MM.1S (cell line): ENCODE measurements at regions not wholly inside any gene's neighbourhood (a gene's known extent, or its start where the extent isn't known, plus 50 kb on each side); places are given as distances from the start of the nearest gene placed in this dataset.

Experiments used
- DNase-seq: peaks from one replicate; pipeline ENCODE4 v3.0.0-alpha.2; 2015
- H2AFZ ChIP-seq: fragments of 300-600 bp; sonication (generic); 2 replicates; pipeline ENCODE4 v1.6.0; 2016; ENCODE audit warnings: antibody characterized with exemption, low read length
- H3F3A ChIP-seq: fragments of 300-600 bp; sonication (generic); 2 replicates; pipeline ENCODE4 v1.6.1; 2016; ENCODE audit warnings: mild to moderate bottlenecking, antibody characterized with exemption, low read length, moderate library complexity, mixed read lengths; ENCODE audit not compliant: insufficient read depth
- H3K27ac ChIP-seq: fragments of 300-600 bp; sonication (generic); 2 replicates; pipeline ENCODE4 v1.5.1; 2016; ENCODE audit warnings: mild to moderate bottlenecking, low read length
- H3K27me3 ChIP-seq: fragments of 300-600 bp; sonication (generic); replicated peaks from 2 replicates; pipeline ENCODE4 v1.6.0; 2016; ENCODE audit warnings: low read length; ENCODE audit not compliant: insufficient read depth
- H3K36me3 ChIP-seq: fragments of 300-600 bp; sonication (generic); replicated peaks from 2 replicates; pipeline ENCODE4 v1.6.1; 2016; ENCODE audit warnings: mild to moderate bottlenecking, low read length, mixed read lengths; ENCODE audit not compliant: insufficient read depth
- H3K4me1 ChIP-seq: fragments of 300-600 bp; sonication (generic); 2 replicates; pipeline ENCODE4 v1.6.1; 2016; ENCODE audit warnings: low read length, mixed read lengths
- H3K4me2 ChIP-seq: fragments of 300-600 bp; sonication (generic); 2 replicates; pipeline ENCODE4 v1.6.0; 2016; ENCODE audit warnings: low read depth, low read length
- H3K4me3 ChIP-seq: fragments of 300-600 bp; sonication (generic); 2 replicates; pipeline ENCODE4 v1.5.1; 2016; ENCODE audit warnings: low read length, mixed read lengths
- H3K79me2 ChIP-seq: fragments of 300-600 bp; sonication (generic); 2 replicates; pipeline ENCODE4 v1.6.1; 2016; ENCODE audit warnings: mixed run types, low read length, mixed read lengths
- H3K9ac ChIP-seq: fragments of 300-600 bp; sonication (generic); 2 replicates; pipeline ENCODE4 v1.6.1; 2016; ENCODE audit warnings: low read length, mixed read lengths
- H3K9me2 ChIP-seq: fragments of 300-600 bp; sonication (generic); replicated peaks from 2 replicates; pipeline ENCODE4 v1.6.1; 2016; ENCODE audit warnings: mild to moderate bottlenecking, low read length, mixed read lengths; ENCODE audit not compliant: insufficient read depth
- H3K9me3 ChIP-seq: fragments of 300-600 bp; sonication (generic); replicated peaks from 2 replicates; pipeline ENCODE4 v1.6.1; 2016; ENCODE audit warnings: mild to moderate bottlenecking, low read length, mixed read lengths; ENCODE audit not compliant: insufficient read depth
- H4K20me1 ChIP-seq: fragments of 300-600 bp; sonication (generic); 2 replicates; pipeline ENCODE4 v1.6.1; 2016; ENCODE audit warnings: mild to moderate bottlenecking, low read length, moderate library complexity, mixed read lengths; ENCODE audit not compliant: insufficient read depth
- CTCF ChIP-seq: fragments of 300-600 bp; sonication (generic); IDR thresholded peaks from 2 replicates; pipeline ENCODE4 v1.5.1; 2016; ENCODE audit warnings: antibody characterized with exemption, low read length, mixed read lengths
- EZH2 ChIP-seq: fragments of 300-600 bp; sonication (generic); optimal IDR thresholded peaks from 2 replicates; pipeline ENCODE3; 2017; ENCODE audit warnings: low read depth, mild to moderate bottlenecking, antibody characterized with exemption, low read length, mixed read lengths
- EZH2phosphoT487 ChIP-seq: fragments of 300-600 bp; sonication (generic); IDR thresholded peaks from 2 replicates; pipeline ENCODE4 v1.6.1; 2018; ENCODE audit warnings: antibody characterized with exemption, low read length

GRCh38 chr5:44511596-44511995 is 122.4 kb upstream of the FGF10 start:
- no peaks in the 10 kb centered on the region for H4K20me1 ChIP-seq
- H3K9ac ChIP-seq: no peak overlapping the region
- no peaks in the 10 kb centered on the region for H3K9me3 ChIP-seq
- H3K36me3 ChIP-seq: no peaks in the 10 kb centered on the region
- no peak overlapping the region for H3K27ac ChIP-seq
- H3K79me2 ChIP-seq: no peaks in the 10 kb centered on the region
- H3K27me3 ChIP-seq: no peaks in the 10 kb centered on the region
- DNase-seq: no peak
- H3K4me1 ChIP-seq: no peaks in the 10 kb centered on the region
- TF ChIP-seq EZH2phosphoT487 (no peak), EZH2 (no peak), CTCF (no peak)
- H3K4me3 ChIP-seq: no peak overlapping the region
- no peaks in the 10 kb centered on the region for H3F3A ChIP-seq
- no peak overlapping the region for H2AFZ ChIP-seq
- H3K4me2 ChIP-seq: no peak overlapping the region
- H3K9me2 ChIP-seq: no peaks in the 10 kb centered on the region

DNA sequence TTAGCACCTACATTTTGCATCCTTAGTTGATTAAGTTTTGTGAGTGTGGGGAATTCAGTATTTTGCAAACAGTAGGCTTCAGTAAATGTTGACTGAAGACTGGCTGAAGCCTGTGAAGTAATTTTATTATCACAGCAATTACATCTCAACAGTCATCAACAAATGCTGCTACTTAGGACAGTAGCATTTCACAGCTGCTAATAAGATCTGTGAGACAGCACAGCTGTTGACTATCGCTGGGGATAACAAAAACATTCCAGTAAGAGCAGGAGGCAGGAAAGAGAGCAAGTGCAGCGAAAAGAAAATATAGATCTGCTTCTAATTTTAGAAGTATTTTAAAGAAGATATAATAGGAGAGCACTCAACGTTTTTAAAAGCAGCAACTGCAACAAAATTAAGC is 117.3 kb upstream of the FGF10 start:
- H3K9ac ChIP-seq: no peak overlapping the region
- no peak overlapping the region for H2AFZ ChIP-seq
- no peaks in the 10 kb centered on the region for H3K36me3 ChIP-seq
- H3K4me2 ChIP-seq: no peak overlapping the region
- H3K27me3 ChIP-seq: no peaks in the 10 kb centered on the region
- no peaks in the 10 kb centered on the region for H4K20me1 ChIP-seq
- no peak overlapping the region for H3K27ac ChIP-seq
- no peak for TF ChIP-seq CTCF
- no peak for TF ChIP-seq EZH2
- no peak for TF ChIP-seq EZH2phosphoT487
- no peaks in the 10 kb centered on the region for H3K79me2 ChIP-seq
- no peaks in the 10 kb centered on the region for H3K9me3 ChIP-seq
- no peak overlapping the region for H3K4me3 ChIP-seq
- no peaks in the 10 kb centered on the region for H3K4me1 ChIP-seq
- no peaks in the 10 kb centered on the region for H3K9me2 ChIP-seq
- H3F3A ChIP-seq: no peaks in the 10 kb centered on the region
- DNase-seq: no peak

DNA sequence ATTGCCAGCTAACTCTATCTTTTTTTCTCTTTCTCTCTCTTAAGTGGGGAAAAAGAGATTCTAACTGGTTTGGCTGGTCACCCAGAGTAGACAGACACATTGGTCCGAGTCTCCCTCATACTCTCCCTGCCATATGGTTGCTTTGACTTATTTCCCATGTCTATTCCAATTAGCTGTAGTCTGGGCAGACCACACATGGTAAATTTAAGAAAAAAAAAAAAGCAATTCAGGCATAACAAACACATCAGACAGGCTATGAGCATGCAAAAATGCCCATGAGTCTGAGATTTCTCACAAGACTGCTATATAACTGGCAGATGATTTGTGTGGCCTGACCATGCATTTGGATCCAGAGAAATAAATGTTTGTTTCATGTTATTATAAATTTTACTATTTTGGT is 110.2 kb upstream of the FGF10 start:
- no peak for DNase-seq
- Histone ChIP-seq H3K27me3 (no peaks in the 10 kb centered on the region), H3K79me2 (no peaks in the 10 kb centered on the region), H3K4me1 (no peaks in the 10 kb centered on the region), H3K9me2 (no peaks in the 10 kb centered on the region), H2AFZ (no peak overlapping the region), H3K36me3 (no peaks in the 10 kb centered on the region), H3K9me3 (no peaks in the 10 kb centered on the region), H4K20me1 (no peaks in the 10 kb centered on the region), H3F3A (no peaks in the 10 kb centered on the region), H3K27ac (no peak overlapping the region), H3K4me2 (no peak overlapping the region), H3K9ac (no peak overlapping the region), H3K4me3 (no peak overlapping the region)
- TF ChIP-seq CTCF (no peak), EZH2phosphoT487 (no peak), EZH2 (no peak)

DNA sequence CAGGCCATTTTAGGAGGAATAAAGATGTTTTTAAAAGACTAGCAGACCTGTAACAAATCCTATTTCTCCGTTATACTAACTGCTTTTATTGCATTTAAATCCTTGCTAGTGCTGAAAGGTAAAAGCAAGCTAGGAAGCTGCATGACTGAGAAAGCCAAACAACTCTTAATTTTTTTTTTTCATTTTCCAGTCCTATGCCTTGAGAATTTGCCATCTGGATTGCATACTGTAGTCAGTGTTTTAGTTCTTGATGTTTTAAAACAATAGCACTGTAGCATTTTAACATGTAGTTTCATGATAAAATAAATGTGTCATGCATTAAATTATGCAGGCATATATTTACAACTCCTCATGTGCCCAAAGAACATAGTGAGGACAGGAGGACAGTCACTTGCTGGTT is 108.4 kb upstream of the FGF10 start:
- no peaks in the 10 kb centered on the region for H4K20me1 ChIP-seq

More for the DNA sequence above, 108.4 kb upstream of the FGF10 start:
- Histone ChIP-seq H3K4me2 (no peak overlapping the region), H3K27ac (no peak overlapping the region), H3K36me3 (no peaks in the 10 kb centered on the region), H2AFZ (no peak overlapping the region), H3K9me3 (no peaks in the 10 kb centered on the region), H3K4me1 (no peaks in the 10 kb centered on the region), H3K4me3 (no peak overlapping the region), H3K79me2 (no peaks in the 10 kb centered on the region), H3K9me2 (no peaks in the 10 kb centered on the region), H3K9ac (no peak overlapping the region), H3F3A (no peaks in the 10 kb centered on the region), H3K27me3 (no peaks in the 10 kb centered on the region)
- no peak for TF ChIP-seq EZH2phosphoT487
- no peak for TF ChIP-seq EZH2
- no peak for DNase-seq
